DND-41 (cell line): ENCODE measurements at regions not wholly inside any gene's neighbourhood (a gene's known extent, or its start where the extent isn't known, plus 50 kb on each side); places are given as distances from the start of the nearest gene placed in this dataset.

Experiments
- ATAC-seq: fragments of 200-7000 bp; cut with Tn5 transposase; 3 replicates; pipeline ENCODE4 v1.9.1; 2021; ENCODE audit warnings: low read depth; ENCODE audit not compliant: insufficient read depth
- DNase-seq: peaks from one replicate; pipeline ENCODE4 v3.0.0-alpha.2; 2020
- H2AFZ ChIP-seq: 2 replicates; pipeline ENCODE4 v1.6.0; 2012; ENCODE audit warnings: low read depth, low read length
- H3K27ac ChIP-seq: 2 replicates; pipeline ENCODE4 v1.5.1; 2012; ENCODE audit warnings: low read length, inconsistent platforms
- H3K27me3 ChIP-seq: fragments of 200-600 bp; sonication (generic); 2 replicates; pipeline ENCODE4 v1.6.0; 2012; ENCODE audit warnings: low read length, mild to moderate bottlenecking, inconsistent platforms; ENCODE audit not compliant: insufficient read depth, poor library complexity
- H3K36me3 ChIP-seq: 2 replicates; pipeline ENCODE4 v1.5.1; 2012; ENCODE audit warnings: low read length, inconsistent platforms; ENCODE audit not compliant: insufficient read depth
- H3K4me1 ChIP-seq: 2 replicates; pipeline ENCODE4 v1.5.1; 2012; ENCODE audit warnings: mild to moderate bottlenecking, low read length; ENCODE audit not compliant: insufficient read depth
- H3K4me2 ChIP-seq: 2 replicates; pipeline ENCODE4 v1.6.0; 2012; ENCODE audit warnings: mild to moderate bottlenecking, moderate library complexity, low read length, inconsistent platforms; ENCODE audit not compliant: insufficient read depth
- H3K4me3 ChIP-seq, 2 experiments: fragments of 200-600 bp in 1 of 2; shearing (Covaris generic) in 1 of 2; 2 replicates each; pipeline ENCODE4 v1.5.1; 2012 to 2016; ENCODE audit warnings: inconsistent platforms in 2 of 2, low read length in 2 of 2, mild to moderate bottlenecking in 2 of 2, low read depth in 1 of 2, moderate library complexity in 1 of 2
- H3K79me2 ChIP-seq: 2 replicates; pipeline ENCODE4 v1.6.0; 2012; ENCODE audit warnings: low read length, inconsistent platforms; ENCODE audit not compliant: insufficient read depth
- H3K9ac ChIP-seq: 2 replicates; pipeline ENCODE4 v1.6.0; 2012; ENCODE audit warnings: low read depth, mild to moderate bottlenecking, inconsistent platforms, low read length, moderate library complexity
- H3K9me3 ChIP-seq: 2 replicates; pipeline ENCODE4 v1.5.1; 2012; ENCODE audit warnings: low read length, moderate library complexity, mild to moderate bottlenecking, inconsistent platforms; ENCODE audit not compliant: insufficient read depth, severe bottlenecking
- H4K20me1 ChIP-seq: 2 replicates; pipeline ENCODE4 v1.6.0; 2012; ENCODE audit warnings: low read length; ENCODE audit not compliant: insufficient read depth
- EZH2 ChIP-seq: IDR thresholded peaks from 3 replicates; pipeline ENCODE4 v1.6.1; 2012; ENCODE audit warnings: borderline replicate concordance, low read depth, mild to moderate bottlenecking, moderate library complexity, low read length, inconsistent platforms; ENCODE audit not compliant: severe bottlenecking
- TF ChIP-seq, protein P1 (sequence below): IDR thresholded peaks from 2 replicates; pipeline ENCODE4 v1.5.1; 2012; ENCODE audit warnings: borderline replicate concordance, low read length, moderate library complexity, mild to moderate bottlenecking; ENCODE audit not compliant: poor library complexity, severe bottlenecking; ENCODE audit errors: extremely low read depth

DNA sequence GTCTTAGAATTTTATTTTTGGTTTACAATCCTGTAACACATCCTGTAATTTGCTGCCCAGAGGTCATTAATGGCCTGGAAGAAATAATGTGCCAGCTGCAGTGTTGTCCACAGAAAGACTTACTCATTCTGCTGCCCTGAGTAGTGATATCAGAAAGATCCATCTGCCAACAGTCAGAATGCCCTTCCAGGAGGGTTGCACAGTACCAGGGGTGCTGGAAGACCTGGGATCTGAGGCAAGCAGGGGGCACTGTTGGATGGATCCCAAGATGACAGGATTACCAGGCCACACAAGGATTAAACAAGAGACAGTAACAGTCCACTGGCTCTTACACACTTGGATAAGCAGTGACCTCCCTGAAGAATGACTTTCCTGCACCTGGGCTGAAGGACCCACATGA is 93.8 kb upstream of the TOP3B start:
- Histone ChIP-seq H3K9me3 (no peaks in the 10 kb centered on the region), H3K27ac (no peak overlapping the region), H3K4me2 (no peak overlapping the region), H2AFZ (no peak overlapping the region), H3K36me3 (no peaks in the 10 kb centered on the region), H3K27me3 (peaks cover 40% of the 10 kb centered on the region), H3K4me3 (no peak overlapping the region), H3K4me1 (no peaks in the 10 kb centered on the region), H3K9ac (no peak overlapping the region), H3K79me2 (no peaks in the 10 kb centered on the region), H4K20me1 (no peaks in the 10 kb centered on the region)
- TF ChIP-seq EZH2, result no peak
- TF ChIP-seq, protein P1, sequence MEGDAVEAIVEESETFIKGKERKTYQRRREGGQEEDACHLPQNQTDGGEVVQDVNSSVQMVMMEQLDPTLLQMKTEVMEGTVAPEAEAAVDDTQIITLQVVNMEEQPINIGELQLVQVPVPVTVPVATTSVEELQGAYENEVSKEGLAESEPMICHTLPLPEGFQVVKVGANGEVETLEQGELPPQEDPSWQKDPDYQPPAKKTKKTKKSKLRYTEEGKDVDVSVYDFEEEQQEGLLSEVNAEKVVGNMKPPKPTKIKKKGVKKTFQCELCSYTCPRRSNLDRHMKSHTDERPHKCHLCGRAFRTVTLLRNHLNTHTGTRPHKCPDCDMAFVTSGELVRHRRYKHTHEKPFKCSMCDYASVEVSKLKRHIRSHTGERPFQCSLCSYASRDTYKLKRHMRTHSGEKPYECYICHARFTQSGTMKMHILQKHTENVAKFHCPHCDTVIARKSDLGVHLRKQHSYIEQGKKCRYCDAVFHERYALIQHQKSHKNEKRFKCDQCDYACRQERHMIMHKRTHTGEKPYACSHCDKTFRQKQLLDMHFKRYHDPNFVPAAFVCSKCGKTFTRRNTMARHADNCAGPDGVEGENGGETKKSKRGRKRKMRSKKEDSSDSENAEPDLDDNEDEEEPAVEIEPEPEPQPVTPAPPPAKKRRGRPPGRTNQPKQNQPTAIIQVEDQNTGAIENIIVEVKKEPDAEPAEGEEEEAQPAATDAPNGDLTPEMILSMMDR, result no peak
- DNase-seq (no peak), ATAC-seq (no peak)

DNA sequence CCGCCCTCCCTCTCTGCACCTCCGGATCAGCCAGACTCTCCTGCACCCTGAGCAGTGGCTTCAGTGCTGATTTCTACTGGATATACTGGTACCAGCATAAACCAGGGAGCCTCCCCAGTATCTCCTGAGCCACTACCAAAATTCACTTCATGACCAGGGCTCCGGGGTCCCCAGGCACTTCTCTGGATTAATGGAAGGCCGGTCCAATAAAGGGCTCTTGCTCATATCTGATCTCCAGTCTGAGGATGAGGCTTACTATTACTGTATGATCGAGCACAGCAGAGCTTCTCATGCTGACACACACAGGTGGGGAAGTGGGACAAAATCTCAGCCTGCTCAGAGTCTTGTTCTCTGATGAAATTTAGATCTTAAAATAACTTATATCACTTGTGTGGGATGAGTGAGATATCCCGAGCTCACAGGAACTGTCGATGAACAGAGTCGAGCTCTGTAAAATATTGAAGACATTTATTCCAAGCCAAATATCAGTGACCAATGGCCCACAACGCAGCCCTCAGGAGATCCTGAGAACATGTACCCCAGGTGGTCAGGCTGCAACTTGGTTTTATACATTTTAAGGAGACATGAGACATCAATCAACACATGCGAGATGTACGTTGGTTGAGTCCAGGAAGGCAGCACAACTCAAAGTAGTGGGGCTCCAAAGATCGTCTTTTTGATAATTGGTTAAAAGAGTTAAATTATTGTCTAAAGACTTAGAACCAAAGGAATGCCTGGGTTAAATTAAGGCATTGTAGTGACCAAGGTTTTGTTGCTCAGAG is 93.0 kb upstream of the TOP3B start:
- ATAC-seq (no peak), DNase-seq (no peak)
- no peaks in the 10 kb centered on the region for H3K79me2 ChIP-seq
- no peaks in the 10 kb centered on the region for H3K9me3 ChIP-seq
- no peak overlapping the region for H3K4me3 ChIP-seq
- no peak overlapping the region for H3K9ac ChIP-seq
- no peak for TF ChIP-seq EZH2
- TF ChIP-seq, protein P1, result no peak
- H3K27me3 ChIP-seq, result peaks cover 43% of the 10 kb centered on the region
- no peak overlapping the region for H3K27ac ChIP-seq
- no peak overlapping the region for H3K4me2 ChIP-seq
- no peak overlapping the region for H2AFZ ChIP-seq
- no peaks in the 10 kb centered on the region for H3K36me3 ChIP-seq
- H3K4me1 ChIP-seq, result no peaks in the 10 kb centered on the region
- no peaks in the 10 kb centered on the region for H4K20me1 ChIP-seq

- Histone ChIP-seq H3K27ac (no peak overlapping the region), H3K4me1 (no peaks in the 10 kb centered on the region), H3K4me3 (no peak overlapping the region), H3K36me3 (no peaks in the 10 kb centered on the region), H3K79me2 (no peaks in the 10 kb centered on the region), H3K4me2 (no peak overlapping the region), H3K9me3 (no peaks in the 10 kb centered on the region), H3K27me3 (peaks cover 41% of the 10 kb centered on the region), H4K20me1 (no peaks in the 10 kb centered on the region), H3K9ac (no peak overlapping the region), H2AFZ (no peak overlapping the region)
- DNase-seq, result no peak
- ATAC-seq, result no peak
- no peak for TF ChIP-seq EZH2
- TF ChIP-seq, protein P1, result no peak
Observed at GRCh38 chr22:22074634-22075381, 92.2 kb upstream of the TOP3B start.
